Kidney capillary endothelial cell (primary cell): ENCODE measurements at regions not wholly inside any gene's neighbourhood (a gene's known extent, or its start where the extent isn't known, plus 50 kb on each side); places are given as distances from the start of the nearest gene placed in this dataset.

ENCODE experiments used
- DNase-seq: peaks from one replicate; pipeline ENCODE4 v3.0.0-alpha.2; 2018; ENCODE audit warnings: low spot score

DNA sequence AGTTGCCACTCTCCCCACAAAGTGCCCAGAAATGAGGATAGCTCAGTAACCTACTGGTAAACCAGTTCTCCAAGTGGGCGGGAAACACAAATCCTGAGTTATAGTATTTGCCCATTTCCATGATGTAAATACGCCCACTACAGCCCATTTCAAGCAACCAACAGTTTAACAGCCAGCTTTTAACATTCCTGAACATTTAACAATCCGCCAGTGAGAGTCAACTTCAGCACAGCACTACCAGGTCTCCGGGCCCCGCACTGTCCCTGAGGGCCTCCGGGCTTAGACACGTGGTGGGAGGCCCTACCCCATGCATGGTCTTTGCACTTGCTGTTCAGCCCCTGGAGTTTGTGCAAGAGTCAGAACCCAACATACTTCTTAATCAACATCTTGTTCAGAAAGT is 132.0 kb upstream of the CTTNBP2NL start:
- DNase-seq, result no peak

- no peak for DNase-seq
These were observed 131.5 kb upstream of the CTTNBP2NL start for GRCh38 chr1:112264553-112264952.

DNA sequence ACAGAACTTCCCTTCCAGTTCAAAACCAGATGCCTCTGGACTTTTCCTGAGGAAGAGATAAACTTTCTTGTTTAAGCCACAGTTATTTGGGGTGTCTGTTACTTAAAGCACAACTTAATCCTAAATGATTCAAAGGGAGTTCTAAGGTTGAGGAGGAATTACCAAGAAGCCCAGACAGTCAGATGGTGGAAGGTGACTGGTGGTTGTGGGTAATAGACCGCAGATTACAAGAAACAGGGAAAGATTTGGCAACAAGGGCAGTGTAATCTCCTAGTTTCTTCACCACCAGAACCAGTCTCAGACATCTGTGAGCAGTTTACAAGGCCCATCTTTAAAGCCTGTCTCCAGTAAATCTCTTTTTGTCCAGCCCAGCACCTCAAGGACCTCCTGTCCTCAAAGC is 130.1 kb upstream of the CTTNBP2NL start:
- DNase-seq, result no peak

DNA sequence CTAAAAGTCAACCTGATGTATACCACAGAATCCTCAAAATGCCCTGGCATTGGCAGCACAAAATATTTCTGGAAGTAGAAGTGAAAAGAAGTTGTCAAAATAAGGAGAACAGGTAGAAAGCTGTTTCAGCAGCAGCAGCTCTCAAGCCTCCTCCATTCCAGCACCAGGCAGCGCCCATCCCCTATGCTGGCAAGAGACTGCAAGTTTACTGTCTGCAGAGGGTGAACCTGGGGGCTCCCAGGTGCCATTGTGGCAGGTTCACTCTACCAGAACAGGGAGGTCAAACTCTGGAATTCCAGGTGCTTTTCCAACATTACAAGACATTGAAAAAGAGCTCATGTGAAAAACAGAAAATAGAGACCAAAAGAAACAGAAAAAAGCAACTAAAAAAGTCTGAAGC is 128.8 kb upstream of the CTTNBP2NL start:
- DNase-seq, result no peak

GRCh38 chr1:112267929-112268328 is 128.1 kb upstream of the CTTNBP2NL start:
- no peak for DNase-seq

GRCh38 chr1:112268408-112268807 is 127.6 kb upstream of the CTTNBP2NL start:
- no peak for DNase-seq

DNA sequence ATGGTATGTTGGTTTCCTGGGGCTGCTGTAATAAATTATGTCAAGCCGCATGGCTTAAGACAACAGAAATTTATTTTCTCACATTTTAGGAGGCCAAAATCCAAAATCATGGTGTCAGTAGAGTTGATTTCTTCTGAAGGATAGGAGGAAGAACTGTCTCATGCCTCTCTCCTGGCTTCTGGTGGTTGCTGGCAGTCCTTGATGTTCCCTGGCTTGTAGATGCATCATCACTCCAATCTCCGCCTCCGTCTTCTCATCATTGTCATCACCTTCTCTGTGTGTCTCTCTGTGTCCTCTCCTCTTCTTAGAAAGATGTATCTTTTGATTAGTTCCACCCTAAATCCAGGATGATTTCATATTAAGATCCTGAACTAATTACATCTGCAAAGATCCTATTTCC is 124.7 kb upstream of the CTTNBP2NL start:
- DNase-seq, result no peak

- DNase-seq, result no peak
These were observed 123.8 kb upstream of the CTTNBP2NL start for GRCh38 chr1:112272101-112272772.

DNA sequence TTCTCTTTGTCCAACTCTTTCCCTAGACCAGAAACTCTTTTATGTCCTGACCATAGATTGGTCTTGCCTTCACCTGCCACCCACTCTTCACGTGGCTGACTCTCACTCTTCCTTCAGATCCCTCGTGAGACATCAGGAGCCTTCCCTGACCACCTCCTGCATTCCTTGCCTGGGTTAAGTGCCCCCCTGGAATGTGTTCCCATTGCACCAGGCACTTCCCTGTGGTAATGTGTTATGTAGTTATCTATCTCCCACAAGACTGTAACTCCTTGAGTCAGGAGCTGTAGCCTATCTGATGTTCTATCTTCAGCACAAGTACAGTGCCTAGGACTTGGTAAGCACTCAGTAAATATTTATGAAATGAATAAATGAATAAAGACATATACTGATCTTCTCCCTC is 111.2 kb upstream of the CTTNBP2NL start:
- DNase-seq, result no peak

GRCh38 chr1:112285316-112285715 is 110.7 kb upstream of the CTTNBP2NL start:
- no peak for DNase-seq

GRCh38 chr1:112285746-112286145 is 110.3 kb upstream of the CTTNBP2NL start:
- DNase-seq, result no peak

DNA sequence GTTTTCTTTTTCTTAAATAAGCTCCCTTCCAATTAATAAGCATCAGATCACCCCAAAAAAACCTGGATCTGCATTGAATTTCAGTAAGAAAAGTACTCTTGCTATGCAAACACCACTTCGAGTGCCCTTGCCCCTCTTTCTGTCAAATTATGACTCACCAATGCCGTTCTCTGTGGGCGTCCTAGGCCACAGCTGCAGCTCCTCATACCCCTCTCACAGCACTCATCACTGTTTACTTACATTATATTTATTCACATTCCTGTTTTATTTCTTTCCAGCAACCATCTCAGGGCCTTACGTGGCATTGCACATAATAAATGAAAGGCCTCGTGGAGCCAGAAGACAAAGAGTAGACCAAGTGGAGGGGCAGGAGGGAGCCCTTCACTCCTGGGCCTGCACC is 99.1 kb upstream of the CTTNBP2NL start:
- no peak for DNase-seq

DNA sequence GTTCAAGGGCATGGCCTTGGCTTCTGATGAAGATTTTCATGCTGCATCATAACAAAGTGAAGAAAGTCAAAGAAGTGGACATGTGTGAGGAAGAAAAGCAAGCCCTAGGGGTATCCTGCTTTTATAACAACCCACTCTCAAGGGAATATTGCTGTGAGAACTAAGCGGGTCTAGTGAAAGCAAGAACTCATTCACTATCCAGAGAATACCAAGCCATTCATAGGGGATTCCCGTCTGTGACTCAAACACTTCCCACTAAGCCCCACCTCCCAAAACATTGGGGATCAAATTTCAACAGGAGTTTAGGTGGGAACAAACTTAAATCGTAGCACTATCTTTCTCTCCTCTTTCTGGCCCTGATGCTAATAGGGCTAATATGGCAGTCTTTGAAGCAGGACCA is 98.5 kb upstream of the CTTNBP2NL start:
- DNase-seq, result no peak

DNA sequence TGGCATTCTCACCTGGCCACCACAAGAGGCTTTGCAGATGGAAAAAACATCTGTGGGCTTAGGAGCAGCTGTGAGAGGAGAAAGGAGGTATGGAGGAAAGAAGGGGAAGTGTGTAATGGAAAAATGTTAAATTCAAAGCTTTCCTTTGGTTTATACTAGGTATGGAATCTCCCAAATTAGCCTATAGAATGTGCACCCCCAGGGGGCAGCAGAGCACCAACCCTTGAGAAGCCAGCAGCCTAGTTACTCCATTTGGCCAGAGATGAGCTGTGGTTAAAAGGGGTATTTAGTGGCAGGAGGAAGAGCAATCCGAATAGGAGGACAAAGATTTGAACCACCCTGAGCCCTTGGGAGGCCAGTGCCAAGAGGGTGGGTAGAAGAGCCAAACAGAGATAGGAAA is 97.5 kb upstream of the CTTNBP2NL start:
- peak; percentile 24 for DNase-seq

DNA sequence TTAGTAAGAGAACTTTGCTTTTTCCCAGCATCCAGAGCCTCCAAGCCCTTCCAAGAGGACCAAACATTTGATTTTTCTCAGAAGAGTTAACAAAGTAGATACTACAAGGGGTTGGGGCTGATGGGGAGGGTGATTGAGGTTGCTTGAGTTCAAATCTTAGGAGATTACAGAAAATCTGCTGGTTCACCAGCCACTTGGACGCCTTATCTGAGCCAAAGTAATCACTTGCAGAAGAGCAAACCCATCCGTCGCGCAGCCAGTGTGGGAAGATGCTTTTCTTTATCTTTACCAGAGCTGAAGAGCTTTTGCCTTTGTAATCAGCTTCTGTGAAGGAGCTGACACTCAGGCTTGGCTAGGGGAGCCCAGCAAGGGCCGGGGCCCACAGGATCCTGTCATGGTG is 91.9 kb upstream of the CTTNBP2NL start:
- DNase-seq, result no peak

DNA sequence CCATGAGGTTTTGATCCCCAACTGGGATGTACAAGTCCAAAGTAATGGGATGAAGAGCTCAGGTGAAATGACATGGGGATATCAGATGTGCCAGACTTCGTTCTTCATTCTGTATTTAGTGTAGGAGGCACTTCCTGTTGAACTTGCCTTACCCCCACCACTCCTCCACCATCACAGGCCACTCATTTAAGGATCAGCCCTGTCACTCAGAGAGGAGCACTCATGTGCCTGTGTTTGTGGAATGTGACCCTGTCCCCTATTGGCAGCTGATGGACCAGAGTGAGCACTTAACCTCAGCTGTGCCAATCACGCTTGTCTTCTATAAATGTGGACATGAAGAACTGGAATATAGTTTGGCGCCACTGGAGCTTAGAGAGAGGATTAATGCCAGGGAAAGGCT is 91.4 kb upstream of the CTTNBP2NL start:
- no peak for DNase-seq

- DNase-seq, result no peak
These were observed 88.0 kb upstream of the CTTNBP2NL start for GRCh38 chr1:112307930-112308591.

GRCh38 chr1:112308716-112309115 is 87.3 kb upstream of the CTTNBP2NL start:
- DNase-seq, result no peak

DNA sequence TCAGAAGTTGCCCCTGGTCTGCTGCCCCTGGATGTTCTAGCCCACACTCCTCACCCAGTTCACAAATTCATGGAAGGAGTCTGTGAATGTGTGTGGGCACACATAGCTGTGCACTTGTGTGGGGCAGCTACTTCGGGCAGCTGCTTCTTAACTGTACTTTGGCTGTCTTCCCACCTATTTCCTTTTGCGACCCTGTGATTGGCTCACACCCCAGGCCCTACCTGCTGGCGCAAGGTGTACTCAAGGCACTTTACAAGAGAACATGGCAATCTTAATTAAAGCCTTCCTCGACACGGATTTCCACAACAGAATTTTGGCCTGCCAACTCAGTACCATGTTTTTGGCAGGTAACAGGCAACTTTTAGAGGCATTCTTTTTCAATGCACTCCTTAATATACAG is 86.5 kb upstream of the CTTNBP2NL start:
- no peak for DNase-seq

DNA sequence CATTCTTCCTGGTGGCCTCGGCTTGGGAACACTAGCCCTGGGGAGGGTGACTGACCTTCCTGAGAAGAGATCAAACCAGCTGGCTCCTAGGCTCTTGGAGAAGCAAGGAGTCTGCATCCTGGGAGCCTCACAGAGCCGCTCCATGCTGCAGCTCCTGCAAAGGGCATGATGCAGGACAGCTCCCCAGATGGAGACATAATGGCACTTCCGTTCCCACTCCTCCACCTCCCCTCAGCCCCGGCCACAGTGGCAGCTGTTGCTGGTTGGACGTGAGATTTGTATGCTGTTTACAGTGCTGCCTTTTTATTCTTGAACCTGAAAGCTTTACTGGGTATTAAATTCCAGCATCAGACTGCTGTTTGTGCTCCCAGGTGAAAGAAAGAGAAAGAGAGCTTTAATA is 83.7 kb upstream of the CTTNBP2NL start:
- DNase-seq, result no peak

- no peak for DNase-seq
These were observed 83.1 kb upstream of the CTTNBP2NL start for GRCh38 chr1:112312879-112313278.

DNA sequence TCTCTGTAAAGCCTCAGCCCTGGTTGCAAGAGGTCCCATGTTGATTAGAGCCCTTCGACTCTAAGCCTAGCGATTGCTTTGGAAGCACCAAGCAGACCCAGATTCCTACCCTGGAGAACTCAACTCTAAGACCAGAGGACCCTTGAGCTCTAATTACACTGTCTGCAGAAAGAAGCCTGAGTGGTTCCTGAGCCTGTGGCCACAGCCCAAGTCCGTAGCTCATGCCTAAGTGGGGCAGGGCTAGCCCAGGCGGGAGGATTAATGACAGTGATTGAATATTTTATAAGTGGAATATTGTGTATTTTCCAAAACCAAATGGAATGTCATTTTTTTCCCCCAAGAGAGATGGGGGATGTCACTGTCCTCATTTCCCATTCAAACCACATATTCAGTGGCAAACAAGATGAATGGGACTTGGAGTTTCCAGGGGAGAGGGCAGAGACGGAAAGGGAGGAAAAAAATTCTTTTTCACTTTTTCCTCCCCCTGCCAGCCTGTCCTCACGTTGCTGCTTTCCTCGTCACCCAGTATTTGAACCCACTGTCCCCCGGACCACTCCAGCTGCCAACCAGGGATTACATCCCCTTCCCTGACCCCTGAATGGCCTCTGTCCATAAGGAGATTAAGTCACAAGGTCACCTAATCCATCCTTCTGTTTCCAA is 79.6 kb upstream of the CTTNBP2NL start:
- DNase-seq, result no peak

- DNase-seq, result no peak
These were observed 78.9 kb upstream of the CTTNBP2NL start for GRCh38 chr1:112317140-112317539.
